ENCODE measurements at regions not wholly inside any gene's neighbourhood (a gene's known extent, or its start where the extent isn't known, plus 50 kb on each side); places are given as distances from the start of the nearest gene placed in this dataset.
"Not testable (repeated sequence)": the region's sequence is repeated elsewhere in the genome, so short reads cannot be mapped to it uniquely, and the experiment has no call there.

- no peak for DNase-seq (ENCODE audit: low spot score)
These were observed 1011.7 kb upstream of the PCDH7 start for GRCh38 chr4:29708473-29708872.

- no peak for DNase-seq (ENCODE audit: low spot score)
These were observed 1009.6 kb upstream of the PCDH7 start for GRCh38 chr4:29710519-29710918.

- DNase-seq (ENCODE audit: low spot score), result no peak
These were observed 1008.9 kb upstream of the PCDH7 start for GRCh38 chr4:29711226-29711625.

GRCh38 chr4:29717287-29718057 is 1002.7 kb upstream of the PCDH7 start:
- DNase-seq (ENCODE audit: low spot score), result no peak

- no peak for DNase-seq (ENCODE audit: low spot score)
These were observed 1002.0 kb upstream of the PCDH7 start for GRCh38 chr4:29718136-29718535.

GRCh38 chr4:29722253-29722652 is 997.9 kb upstream of the PCDH7 start:
- no peak for DNase-seq (ENCODE audit: low spot score)

- no peak for DNase-seq (ENCODE audit: low spot score)
These were observed 993.2 kb upstream of the PCDH7 start for GRCh38 chr4:29726938-29727337.

- DNase-seq (ENCODE audit: low spot score), result no peak
These were observed 985.6 kb upstream of the PCDH7 start for GRCh38 chr4:29734343-29735213.

GRCh38 chr4:29756966-29757365 is 963.2 kb upstream of the PCDH7 start:
- DNase-seq (ENCODE audit: low spot score), result no peak

- no peak for DNase-seq (ENCODE audit: low spot score)
These were observed 958.0 kb upstream of the PCDH7 start for GRCh38 chr4:29762151-29762550.

- no peak for DNase-seq (ENCODE audit: low spot score)
These were observed 949.5 kb upstream of the PCDH7 start for GRCh38 chr4:29770627-29771026.

GRCh38 chr4:29788123-29788522 is 932.0 kb upstream of the PCDH7 start:
- DNase-seq (ENCODE audit: low spot score), result not testable (repeated sequence)

GRCh38 chr4:29805245-29805644 is 914.9 kb upstream of the PCDH7 start:
- DNase-seq (ENCODE audit: low spot score), result no peak

- no peak for DNase-seq (ENCODE audit: low spot score)
These were observed 914.2 kb upstream of the PCDH7 start for GRCh38 chr4:29805916-29806480.

GRCh38 chr4:29817961-29818360 is 902.2 kb upstream of the PCDH7 start:
- DNase-seq (ENCODE audit: low spot score), result no peak

GRCh38 chr4:29829067-29829466 is 891.1 kb upstream of the PCDH7 start:
- no peak for DNase-seq (ENCODE audit: low spot score)

- DNase-seq (ENCODE audit: low spot score), result no peak
These were observed 867.6 kb upstream of the PCDH7 start for GRCh38 chr4:29852537-29852936.

GRCh38 chr4:29853833-29854232 is 866.3 kb upstream of the PCDH7 start:
- no peak for DNase-seq (ENCODE audit: low spot score)

- no peak for DNase-seq (ENCODE audit: low spot score)
These were observed 858.9 kb upstream of the PCDH7 start for GRCh38 chr4:29861307-29861706.

- DNase-seq (ENCODE audit: low spot score), result no peak
These were observed 852.8 kb upstream of the PCDH7 start for GRCh38 chr4:29867412-29867811.

GRCh38 chr4:29900336-29900735 is 819.8 kb upstream of the PCDH7 start:
- DNase-seq (ENCODE audit: low spot score), result no peak

GRCh38 chr4:29908276-29908675 is 811.9 kb upstream of the PCDH7 start:
- no peak for DNase-seq (ENCODE audit: low spot score)

- no peak for DNase-seq (ENCODE audit: low spot score)
These were observed 792.3 kb upstream of the PCDH7 start for GRCh38 chr4:29927895-29928294.
